Esophagus muscularis mucosa (tissue), 4 donors: ENCODE measurements at regions not wholly inside any gene's neighbourhood (a gene's known extent, or its start where the extent isn't known, plus 50 kb on each side); places are given as distances from the start of the nearest gene placed in this dataset.
"Not testable (repeated sequence)": the region's sequence is repeated elsewhere in the genome, so short reads cannot be mapped to it uniquely, and the experiment has no call there.

ENCODE experiments used
- DNase-seq: peaks from one replicate; pipeline ENCODE4 v3.0.0-alpha.2; 2017; ENCODE audit errors: extremely low spot score
- H3K27ac ChIP-seq, 4 donors: fragments of 200-600 bp; sonication (generic); replicated peaks in 1 of 4; 1 replicate in 3 of 4; 2 replicates in 1 of 4; pipeline ENCODE4 v1.5.1; 2016 to 2019; ENCODE audit warnings: mild to moderate bottlenecking in 1 of 4
- H3K27me3 ChIP-seq, 4 donors: fragments of 200-600 bp; sonication (generic); one replicate each; pipeline versions ENCODE4 v1.5.1 to v1.6.0; 2016 to 2019
- H3K36me3 ChIP-seq, 4 donors: fragments of 200-600 bp; sonication (generic); one replicate each; pipeline ENCODE4 v1.5.1; 2016 to 2019
- H3K4me1 ChIP-seq, 4 donors: fragments of 200-600 bp; sonication (generic); one replicate each; pipeline ENCODE4 v1.5.1; 2016 to 2019
- H3K4me3 ChIP-seq, 4 donors: fragments of 200-600 bp; sonication (generic); 1 replicate in 2 of 4; 2 replicates in 2 of 4; pipeline ENCODE4 v1.5.1; 2016 to 2019; ENCODE audit warnings: mild to moderate bottlenecking in 4 of 4, moderate library complexity in 1 of 4
- H3K9me3 ChIP-seq, 4 donors: fragments of 200-600 bp; sonication (generic); 1 replicate in 3 of 4; 2 replicates in 1 of 4; pipeline ENCODE4 v1.5.1; 2016 to 2019
- CTCF ChIP-seq, 3 experiments: fragments of 200-600 bp in 2 of 3; fragments of 450-650 bp in 1 of 3; sonication (generic) in 2 of 3; IDR thresholded peaks; one replicate each; pipeline ENCODE4 v1.5.1; 2017 to 2019; ENCODE audit warnings: antibody characterized with exemption in 3 of 3, mild to moderate bottlenecking in 2 of 3, moderate library complexity in 1 of 3
- EP300 ChIP-seq: sonication (generic); formaldehyde crosslinking; IDR thresholded peaks from one replicate; pipeline ENCODE4 v1.6.1; 2017; ENCODE audit warnings: antibody characterized with exemption
- POLR2A ChIP-seq: fragments of 450-650 bp; IDR thresholded peaks from one replicate; pipeline ENCODE4 v1.6.1; 2017; ENCODE audit warnings: antibody characterized with exemption, moderate library complexity, mild to moderate bottlenecking, low read depth
- POLR2AphosphoS5 ChIP-seq, 2 donors: sonication (generic); formaldehyde crosslinking; IDR thresholded peaks; one replicate each; pipeline ENCODE4 v1.6.1; 2017; ENCODE audit warnings: antibody characterized with exemption in 2 of 2
- WGBS: methylation state at CpG from one replicate; pipeline ENCODE4 v1.1.5; 2018; 5-methylcytosine and 5-hydroxymethylcytosine counted together
- intact Hi-C: fragments of 100-400 bp; cut with DNase I; formaldehyde crosslinking; loops from one replicate; pipeline ENCODE4 v1.15.1; 2023

GRCh38 chr15:75775296-75776064, 62.8 kb upstream of the CSPG4 start:
- intact Hi-C loops = no loop called here
- Histone ChIP-seq H3K27ac (no peak overlapping the region), H3K4me3 (no peak overlapping the region), H3K4me1 (peaks cover 0 to 17% (median 16%) of the 10 kb centered on the region in 4 donors), H3K36me3 (no peaks in the 10 kb centered on the region), H3K27me3 (no peaks in the 10 kb centered on the region), H3K9me3 (no peaks in the 10 kb centered on the region)
- no peak for TF ChIP-seq CTCF (IDR thresholded peaks at IDR 0.05)
- no peak for TF ChIP-seq POLR2A
- TF ChIP-seq POLR2AphosphoS5 (IDR thresholded peaks at IDR 0.05) = no peak
- TF ChIP-seq EP300 = no peak
- no peak for DNase-seq
- 87% methylated on average over 8 of the region's 9 CpGs for WGBS

GRCh38 chr15:75773974-75774373, 61.3 kb upstream of the CSPG4 start:
- peaks cover 0 to 17% (median 16%) of the 10 kb centered on the region in 4 donors for H3K4me1 ChIP-seq
- H3K36me3 ChIP-seq, H3K4me3 ChIP-seq, H3K9me3 ChIP-seq, H3K27ac ChIP-seq, DNase-seq, intact Hi-C loops, H3K27me3 ChIP-seq: not testable (repeated sequence)
- WGBS = 100% methylated on average over 2 of the region's 3 CpGs

- H3K36me3 ChIP-seq, intact Hi-C loops, H3K9me3 ChIP-seq, H3K27me3 ChIP-seq, H3K27ac ChIP-seq, H3K4me3 ChIP-seq, H3K4me1 ChIP-seq, DNase-seq: not testable (repeated sequence)
- 52% methylated on average over 2 of the region's 2 CpGs for WGBS
Observed at GRCh38 chr15:75771054-75771453, 58.4 kb upstream of the CSPG4 start.

- 74% methylated on average over 3 of the region's 3 CpGs for WGBS
- no peak for TF ChIP-seq POLR2A
- TF ChIP-seq CTCF (IDR thresholded peaks at IDR 0.05) = no peak
- TF ChIP-seq EP300 = no peak
- TF ChIP-seq POLR2AphosphoS5 (IDR thresholded peaks at IDR 0.05) = no peak
- no peak for DNase-seq
Observed at GRCh38 chr15:75770131-75770530, 57.5 kb upstream of the CSPG4 start.

GRCh38 chr15:75768526-75768925, 55.9 kb upstream of the CSPG4 start:
- H3K27ac ChIP-seq, H3K9me3 ChIP-seq, H3K36me3 ChIP-seq, intact Hi-C loops, H3K27me3 ChIP-seq, H3K4me1 ChIP-seq, H3K4me3 ChIP-seq, DNase-seq: not testable (repeated sequence)
- WGBS = 92% methylated on average over 3 of the region's 3 CpGs

More at GRCh38 chr15:75770131-75770530, 57.5 kb upstream of the CSPG4 start:
- Histone ChIP-seq H3K36me3 (no peaks in the 10 kb centered on the region), H3K4me3 (no peak overlapping the region), H3K27me3 (no peaks in the 10 kb centered on the region), H3K9me3 (no peaks in the 10 kb centered on the region), H3K27ac (no peak overlapping the region), H3K4me1 (no peaks in the 10 kb centered on the region)
- intact Hi-C loops = no loop called here

- intact Hi-C loops, DNase-seq, H3K4me1 ChIP-seq, H3K4me3 ChIP-seq, H3K36me3 ChIP-seq, H3K9me3 ChIP-seq, H3K27me3 ChIP-seq, H3K27ac ChIP-seq: not testable (repeated sequence)
- 91% methylated on average over 13 of the region's 13 CpGs for WGBS
Observed at GRCh38 chr15:75765551-75766305, 53.1 kb upstream of the CSPG4 start.

GRCh38 chr15:75764845-75765550, 52.4 kb upstream of the CSPG4 start:
- DNase-seq, H3K9me3 ChIP-seq, H3K27ac ChIP-seq, H3K4me3 ChIP-seq, intact Hi-C loops, H3K4me1 ChIP-seq, H3K27me3 ChIP-seq, H3K36me3 ChIP-seq: not testable (repeated sequence)
- WGBS = no CpG with 5 or more reads among the region's 5 CpGs

- intact Hi-C loops, H3K4me1 ChIP-seq, H3K27me3 ChIP-seq, H3K36me3 ChIP-seq, H3K4me3 ChIP-seq, DNase-seq, H3K9me3 ChIP-seq, H3K27ac ChIP-seq: not testable (repeated sequence)
- 77% methylated on average over 4 of the region's 14 CpGs for whole genome bisulfite sequencing
Observed at GRCh38 chr15:75763635-75764600, 51.3 kb upstream of the CSPG4 start.
